ENCODE measurements at regions not wholly inside any gene's neighbourhood (a gene's known extent, or its start where the extent isn't known, plus 50 kb on each side); places are given as distances from the start of the nearest gene placed in this dataset.

GRCh38 chr9:107898761-107899160 is 409.2 kb upstream of the KLF4 start:
- Histone ChIP-seq H3K27me3 (ENCODE audit: control insufficient read depth in 1 of 2, insufficient read depth in 2 of 2, low read length in 1 of 2) (no peaks in the 10 kb centered on the region), H3K4me1 (ENCODE audit: control insufficient read depth in 1 of 2, insufficient read depth in 2 of 2, low read length in 2 of 2) (no peaks in the 10 kb centered on the region), H3K9me3 (ENCODE audit: control insufficient read depth, low read length) (peaks cover 2% of the 10 kb centered on the region), H3K4me3 (ENCODE audit: low read length in 2 of 2) (no peak overlapping the region), H3K36me3 (ENCODE audit: control insufficient read depth in 1 of 2, insufficient read depth in 2 of 2, low read length in 1 of 2) (no peaks in the 10 kb centered on the region), H3K27ac (ENCODE audit: low read depth in 1 of 2, low read length in 2 of 2) (no peak overlapping the region)
- no peak for ATAC-seq (ENCODE audit: low FRiP score)
- 41 to 44% methylated on average over 2 of the region's 2 CpGs for WGBS, 2 donors
- DNase-seq, result no peak
- intact Hi-C loops (cut with DNase I), result no loop called here

- intact Hi-C loops (cut with DNase I), result no loop called here
- H3K36me3 ChIP-seq (ENCODE audit: control insufficient read depth in 1 of 2, insufficient read depth in 2 of 2, low read length in 1 of 2), result no peaks in the 10 kb centered on the region
- 94 to 98% methylated on average over 1 of the region's 1 CpG for WGBS, 2 donors
- no peak overlapping the region for H3K27ac ChIP-seq (ENCODE audit: low read depth in 1 of 2, low read length in 2 of 2)
- no peaks in the 10 kb centered on the region for H3K9me3 ChIP-seq (ENCODE audit: control insufficient read depth, low read length)
- H3K27me3 ChIP-seq (ENCODE audit: control insufficient read depth in 1 of 2, insufficient read depth in 2 of 2, low read length in 1 of 2), result no peaks in the 10 kb centered on the region
- no peak overlapping the region for H3K4me3 ChIP-seq (ENCODE audit: low read length in 2 of 2)
- DNase-seq (no peak), ATAC-seq (ENCODE audit: low FRiP score) (no peak)
- H3K4me1 ChIP-seq (ENCODE audit: control insufficient read depth in 1 of 2, insufficient read depth in 2 of 2, low read length in 2 of 2), result no peaks in the 10 kb centered on the region
Measured at GRCh38 chr9:107896544-107896943, 407.0 kb upstream of the KLF4 start.

GRCh38 chr9:107895501-107896001 is 406.0 kb upstream of the KLF4 start:
- whole genome bisulfite sequencing, 2 donors, result 63 to 70% methylated on average over 8 of the region's 8 CpGs
- Histone ChIP-seq H3K27me3 (ENCODE audit: control insufficient read depth in 1 of 2, insufficient read depth in 2 of 2, low read length in 1 of 2) (no peaks in the 10 kb centered on the region), H3K9me3 (ENCODE audit: control insufficient read depth, low read length) (no peaks in the 10 kb centered on the region), H3K4me1 (ENCODE audit: control insufficient read depth in 1 of 2, insufficient read depth in 2 of 2, low read length in 2 of 2) (no peaks in the 10 kb centered on the region), H3K27ac (ENCODE audit: low read depth in 1 of 2, low read length in 2 of 2) (no peak overlapping the region), H3K36me3 (ENCODE audit: control insufficient read depth in 1 of 2, insufficient read depth in 2 of 2, low read length in 1 of 2) (no peaks in the 10 kb centered on the region), H3K4me3 (ENCODE audit: low read length in 2 of 2) (no peak overlapping the region)
- intact Hi-C loops (cut with DNase I), result no loop called here
- no peak for ATAC-seq (ENCODE audit: low FRiP score)
- DNase-seq, result no peak

- Histone ChIP-seq H3K27ac (ENCODE audit: low read depth in 1 of 2, low read length in 2 of 2) (no peak overlapping the region), H3K9me3 (ENCODE audit: control insufficient read depth, low read length) (no peaks in the 10 kb centered on the region), H3K36me3 (ENCODE audit: control insufficient read depth in 1 of 2, insufficient read depth in 2 of 2, low read length in 1 of 2) (no peaks in the 10 kb centered on the region), H3K4me1 (ENCODE audit: control insufficient read depth in 1 of 2, insufficient read depth in 2 of 2, low read length in 2 of 2) (no peaks in the 10 kb centered on the region), H3K4me3 (ENCODE audit: low read length in 2 of 2) (no peak overlapping the region), H3K27me3 (ENCODE audit: control insufficient read depth in 1 of 2, insufficient read depth in 2 of 2, low read length in 1 of 2) (no peaks in the 10 kb centered on the region)
- WGBS, 2 donors, result 69 to 71% methylated on average over 11 of the region's 11 CpGs
- no peak for DNase-seq
- no peak for ATAC-seq (ENCODE audit: low FRiP score)
- intact Hi-C loops (cut with DNase I), result no loop called here
Measured at GRCh38 chr9:107894572-107895261, 405.1 kb upstream of the KLF4 start.

- no peak overlapping the region for H3K4me3 ChIP-seq (ENCODE audit: low read length in 2 of 2)
- no peaks in the 10 kb centered on the region for H3K36me3 ChIP-seq (ENCODE audit: control insufficient read depth in 1 of 2, insufficient read depth in 2 of 2, low read length in 1 of 2)
- DNase-seq, result no peak
- intact Hi-C loops (cut with DNase I), result no loop called here
- no peak overlapping the region for H3K27ac ChIP-seq (ENCODE audit: low read depth in 1 of 2, low read length in 2 of 2)
- no peaks in the 10 kb centered on the region for H3K27me3 ChIP-seq (ENCODE audit: control insufficient read depth in 1 of 2, insufficient read depth in 2 of 2, low read length in 1 of 2)
- WGBS, 2 donors, result 94 to 95% methylated on average over 3 of the region's 3 CpGs
- H3K9me3 ChIP-seq (ENCODE audit: control insufficient read depth, low read length), result no peaks in the 10 kb centered on the region
- H3K4me1 ChIP-seq (ENCODE audit: control insufficient read depth in 1 of 2, insufficient read depth in 2 of 2, low read length in 2 of 2), result peaks cover 0 to 2% of the 10 kb centered on the region in 2 donors
- no peak for ATAC-seq (ENCODE audit: low FRiP score)
Measured at GRCh38 chr9:107890921-107891465, 401.4 kb upstream of the KLF4 start.

GRCh38 chr9:107888773-107889227 is 399.2 kb upstream of the KLF4 start:
- no peak for DNase-seq
- Histone ChIP-seq H3K4me3 (ENCODE audit: low read length in 2 of 2) (no peak overlapping the region), H3K4me1 (ENCODE audit: control insufficient read depth in 1 of 2, insufficient read depth in 2 of 2, low read length in 2 of 2) (peaks cover 0 to 2% of the 10 kb centered on the region in 2 donors), H3K27me3 (ENCODE audit: control insufficient read depth in 1 of 2, insufficient read depth in 2 of 2, low read length in 1 of 2) (no peaks in the 10 kb centered on the region), H3K27ac (ENCODE audit: low read depth in 1 of 2, low read length in 2 of 2) (no peak overlapping the region), H3K36me3 (ENCODE audit: control insufficient read depth in 1 of 2, insufficient read depth in 2 of 2, low read length in 1 of 2) (no peaks in the 10 kb centered on the region), H3K9me3 (ENCODE audit: control insufficient read depth, low read length) (no peaks in the 10 kb centered on the region)
- peak; percentile 56 for ATAC-seq (ENCODE audit: low FRiP score)
- intact Hi-C loops (cut with DNase I), result no loop called here
- 22 to 26% methylated on average over 2 of the region's 2 CpGs for WGBS, 2 donors

- Histone ChIP-seq H3K4me1 (ENCODE audit: control insufficient read depth in 1 of 2, insufficient read depth in 2 of 2, low read length in 2 of 2) (peaks cover 0 to 2% of the 10 kb centered on the region in 2 donors), H3K36me3 (ENCODE audit: control insufficient read depth in 1 of 2, insufficient read depth in 2 of 2, low read length in 1 of 2) (no peaks in the 10 kb centered on the region), H3K4me3 (ENCODE audit: low read length in 2 of 2) (no peak overlapping the region), H3K9me3 (ENCODE audit: control insufficient read depth, low read length) (no peaks in the 10 kb centered on the region), H3K27me3 (ENCODE audit: control insufficient read depth in 1 of 2, insufficient read depth in 2 of 2, low read length in 1 of 2) (no peaks in the 10 kb centered on the region), H3K27ac (ENCODE audit: low read depth in 1 of 2, low read length in 2 of 2) (no peak overlapping the region)
- no peak for ATAC-seq (ENCODE audit: low FRiP score)
- intact Hi-C loops (cut with DNase I), result no loop called here
- DNase-seq, result no peak
Measured at GRCh38 chr9:107886826-107887225, 397.3 kb upstream of the KLF4 start.

- no peak overlapping the region for H3K4me3 ChIP-seq (ENCODE audit: low read length in 2 of 2)
- intact Hi-C loops (cut with DNase I), result no loop called here
- no peak overlapping the region for H3K27ac ChIP-seq (ENCODE audit: low read depth in 1 of 2, low read length in 2 of 2)
- DNase-seq (peak in 1 of 2 donors; percentile 60), ATAC-seq (ENCODE audit: low FRiP score) (no peak)
- no peaks in the 10 kb centered on the region for H3K36me3 ChIP-seq (ENCODE audit: control insufficient read depth in 1 of 2, insufficient read depth in 2 of 2, low read length in 1 of 2)
- 73 to 83% methylated on average over 4 of the region's 4 CpGs for WGBS, 2 donors
- H3K27me3 ChIP-seq (ENCODE audit: control insufficient read depth in 1 of 2, insufficient read depth in 2 of 2, low read length in 1 of 2), result no peaks in the 10 kb centered on the region
- H3K9me3 ChIP-seq (ENCODE audit: control insufficient read depth, low read length), result no peaks in the 10 kb centered on the region
- no peaks in the 10 kb centered on the region for H3K4me1 ChIP-seq (ENCODE audit: control insufficient read depth in 1 of 2, insufficient read depth in 2 of 2, low read length in 2 of 2)
Measured at GRCh38 chr9:107883496-107884124, 394.0 kb upstream of the KLF4 start.
